ENCODE measurements at regions not wholly inside any gene's neighbourhood (a gene's known extent, or its start where the extent isn't known, plus 50 kb on each side); places are given as distances from the start of the nearest gene placed in this dataset.

- no peak for TF ChIP-seq CTCF (IDR thresholded peaks at IDR 0.05)
- Mint-ChIP-seq H3K4me1 (ENCODE audit: unreplicated experiment) (peaks cover 16% of the 10 kb centered on the region), H3K36me3 (ENCODE audit: unreplicated experiment) (no peaks in the 10 kb centered on the region), H3K4me3 (ENCODE audit: unreplicated experiment) (no peak overlapping the region), H3K9me3 (ENCODE audit: unreplicated experiment) (no peaks in the 10 kb centered on the region), H3K27ac (ENCODE audit: unreplicated experiment) (no peak overlapping the region), H3K27me3 (ENCODE audit: unreplicated experiment) (peaks cover 1% of the 10 kb centered on the region)
- DNase-seq (ENCODE audit: extremely low spot score, unreplicated experiment), result peak; percentile 34
These were observed 98.4 kb upstream of the BCL6 start for GRCh38 chr3:187843654-187844053.

GRCh38 chr3:187844708-187845107, 99.4 kb upstream of the BCL6 start:
- H3K27me3 Mint-ChIP-seq (ENCODE audit: unreplicated experiment), result peaks cover 2% of the 10 kb centered on the region
- no peaks in the 10 kb centered on the region for H3K9me3 Mint-ChIP-seq (ENCODE audit: unreplicated experiment)
- H3K4me1 Mint-ChIP-seq (ENCODE audit: unreplicated experiment), result peaks cover 13% of the 10 kb centered on the region
- H3K27ac Mint-ChIP-seq (ENCODE audit: unreplicated experiment), result no peak overlapping the region
- no peak for TF ChIP-seq CTCF (IDR thresholded peaks at IDR 0.05)
- no peaks in the 10 kb centered on the region for H3K36me3 Mint-ChIP-seq (ENCODE audit: unreplicated experiment)
- no peak overlapping the region for H3K4me3 Mint-ChIP-seq (ENCODE audit: unreplicated experiment)
- no peak for DNase-seq (ENCODE audit: extremely low spot score, unreplicated experiment)

GRCh38 chr3:187845826-187846225, 100.6 kb upstream of the BCL6 start:
- no peak overlapping the region for H3K4me3 Mint-ChIP-seq (ENCODE audit: unreplicated experiment)
- H3K9me3 Mint-ChIP-seq (ENCODE audit: unreplicated experiment), result peaks cover 2% of the 10 kb centered on the region
- H3K27me3 Mint-ChIP-seq (ENCODE audit: unreplicated experiment), result peaks cover 2% of the 10 kb centered on the region
- peaks cover 11% of the 10 kb centered on the region for H3K4me1 Mint-ChIP-seq (ENCODE audit: unreplicated experiment)
- TF ChIP-seq CTCF (IDR thresholded peaks at IDR 0.05), result no peak
- no peak overlapping the region for H3K27ac Mint-ChIP-seq (ENCODE audit: unreplicated experiment)
- no peaks in the 10 kb centered on the region for H3K36me3 Mint-ChIP-seq (ENCODE audit: unreplicated experiment)
- DNase-seq (ENCODE audit: extremely low spot score, unreplicated experiment), result no peak

GRCh38 chr3:187848401-187848800, 103.1 kb upstream of the BCL6 start:
- no peak overlapping the region for H3K27ac Mint-ChIP-seq (ENCODE audit: unreplicated experiment)
- H3K27me3 Mint-ChIP-seq (ENCODE audit: unreplicated experiment), result peaks cover 2% of the 10 kb centered on the region
- no peak for DNase-seq (ENCODE audit: extremely low spot score, unreplicated experiment)
- no peak overlapping the region for H3K4me3 Mint-ChIP-seq (ENCODE audit: unreplicated experiment)
- no peaks in the 10 kb centered on the region for H3K36me3 Mint-ChIP-seq (ENCODE audit: unreplicated experiment)
- H3K9me3 Mint-ChIP-seq (ENCODE audit: unreplicated experiment), result peaks cover 4% of the 10 kb centered on the region
- H3K4me1 Mint-ChIP-seq (ENCODE audit: unreplicated experiment), result no peaks in the 10 kb centered on the region
- no peak for TF ChIP-seq CTCF (IDR thresholded peaks at IDR 0.05)

- H3K27ac Mint-ChIP-seq (ENCODE audit: unreplicated experiment), result no peak overlapping the region
- H3K4me3 Mint-ChIP-seq (ENCODE audit: unreplicated experiment), result no peak overlapping the region
- H3K9me3 Mint-ChIP-seq (ENCODE audit: unreplicated experiment), result peaks cover 4% of the 10 kb centered on the region
- H3K36me3 Mint-ChIP-seq (ENCODE audit: unreplicated experiment), result no peaks in the 10 kb centered on the region
- peaks cover 2% of the 10 kb centered on the region for H3K27me3 Mint-ChIP-seq (ENCODE audit: unreplicated experiment)
- no peaks in the 10 kb centered on the region for H3K4me1 Mint-ChIP-seq (ENCODE audit: unreplicated experiment)
- DNase-seq (ENCODE audit: extremely low spot score, unreplicated experiment), result peak; percentile 40
- no peak for TF ChIP-seq CTCF (IDR thresholded peaks at IDR 0.05)
These were observed 103.9 kb upstream of the BCL6 start for GRCh38 chr3:187849016-187849654.

Measured in osteocyte (in vitro differentiated cells).